IMR-90 (cell line): ENCODE measurements at regions not wholly inside any gene's neighbourhood (a gene's known extent, or its start where the extent isn't known, plus 50 kb on each side); places are given as distances from the start of the nearest gene placed in this dataset.

Source experiments
- ATAC-seq: fragments of 200-7000 bp; cut with Tn5 transposase; 2 replicates; pipeline ENCODE4 v1.9.1; 2020; ENCODE audit warnings: low read depth, mild to moderate bottlenecking, moderate library complexity
- BruUV-seq: library from RNA; stranded (reverse); fragments of 400-500 nt; replicated peaks from 2 replicates; lab custom pipeline; 2021; lab: Mats Ljungman, UMichigan
- CTCF ChIA-PET: fragments of 300-600 bp; formaldehyde crosslinking; extraction: SDS; loops from one replicate; lab custom pipeline; 2021; ENCODE audit warnings: antibody characterized with exemption; lab: Yijun Ruan, JAX
- POLR2A ChIA-PET: fragments of 300-600 bp; sonication (Branson Sonifier 250); formaldehyde crosslinking; loops from one replicate; lab custom pipeline; 2022; ENCODE audit warnings: antibody characterized with exemption; ENCODE audit not compliant: unreplicated experiment; lab: Charles Lee
- DNase-seq: peaks from one replicate; pipeline ENCODE4 v3.0.0; 2013
- H2AFZ ChIP-seq: replicated peaks from 2 replicates; pipeline ENCODE3; 2013; ENCODE audit warnings: low read length, mild to moderate bottlenecking; ENCODE audit not compliant: poor library complexity
- H2AK5ac ChIP-seq: 2 replicates; pipeline ENCODE4 v1.6.1; 2013; ENCODE audit warnings: low read depth, low read length, inconsistent platforms
- H2AK9ac ChIP-seq: replicated peaks from 2 replicates; pipeline ENCODE3; 2013; ENCODE audit warnings: mild to moderate bottlenecking, low read depth, low read length, moderate library complexity; ENCODE audit not compliant: poor library complexity
- H2BK120ac ChIP-seq: 2 replicates; pipeline ENCODE4 v1.6.1; 2013; ENCODE audit warnings: low read depth, low read length, inconsistent platforms
- H2BK15ac ChIP-seq: 3 replicates; pipeline ENCODE4 v1.6.1; 2013; ENCODE audit warnings: low read depth, low read length, inconsistent platforms
- H2BK20ac ChIP-seq: 2 replicates; pipeline ENCODE4 v1.6.1; 2013; ENCODE audit warnings: low read depth, mild to moderate bottlenecking, inconsistent platforms, low read length, moderate library complexity
- H2BK5ac ChIP-seq: 2 replicates; pipeline ENCODE4 v1.6.1; 2013; ENCODE audit warnings: mild to moderate bottlenecking, low read depth, low read length, inconsistent platforms; ENCODE audit not compliant: poor library complexity, severe bottlenecking
- H3K14ac ChIP-seq: replicated peaks from 2 replicates; pipeline ENCODE4 v1.6.1; 2013; ENCODE audit warnings: low read depth, low read length, inconsistent platforms
- H3K18ac ChIP-seq: 2 replicates; pipeline ENCODE4 v1.6.1; 2013; ENCODE audit warnings: low read depth, low read length, control low read depth
- H3K23ac ChIP-seq: 2 replicates; pipeline ENCODE4 v1.6.1; 2013; ENCODE audit warnings: low read depth, low read length, inconsistent platforms
- H3K27ac ChIP-seq: 2 replicates; pipeline ENCODE4 v1.5.1; 2013; ENCODE audit warnings: mild to moderate bottlenecking, control low read depth, low read length; ENCODE audit not compliant: insufficient read depth
- H3K27me3 ChIP-seq: 2 replicates; pipeline ENCODE4 v1.6.1; 2013; ENCODE audit warnings: low read length; ENCODE audit not compliant: control insufficient read depth, insufficient read depth
- H3K36me3 ChIP-seq: 2 replicates; pipeline ENCODE4 v1.6.1; 2013; ENCODE audit warnings: low read length, mixed read lengths; ENCODE audit not compliant: control insufficient read depth, insufficient read depth
- H3K4ac ChIP-seq: 2 replicates; pipeline ENCODE4 v1.6.1; 2013; ENCODE audit warnings: low read depth, low read length, inconsistent platforms
- H3K4me1 ChIP-seq: 2 replicates; pipeline ENCODE4 v1.6.1; 2013; ENCODE audit warnings: low read length, mixed read lengths; ENCODE audit not compliant: control insufficient read depth, insufficient read depth
- H3K4me2 ChIP-seq: 2 replicates; pipeline ENCODE4 v1.6.1; 2013; ENCODE audit warnings: low read depth, mild to moderate bottlenecking, control low read depth, low read length, moderate library complexity
- H3K4me3 ChIP-seq: 2 replicates; pipeline ENCODE4 v1.5.1; 2013; ENCODE audit warnings: low read depth, mild to moderate bottlenecking, control low read depth, low read length, moderate library complexity; ENCODE audit not compliant: insufficient read depth
- H3K56ac ChIP-seq: 2 replicates; pipeline ENCODE4 v1.6.1; 2013; ENCODE audit warnings: low read length, inconsistent platforms; ENCODE audit not compliant: insufficient read depth; ENCODE audit errors: extremely low read depth
- H3K79me1 ChIP-seq, 2 experiments: 2 replicates each; pipeline ENCODE4 v1.6.1; 2013; ENCODE audit warnings: low read length in 2 of 2, inconsistent platforms in 1 of 2, low read depth in 1 of 2
- H3K9ac ChIP-seq: 2 replicates; pipeline ENCODE4 v1.6.1; 2013; ENCODE audit warnings: low read depth, low read length, control low read depth
- H3K9me1 ChIP-seq: 2 replicates; pipeline ENCODE4 v1.6.1; 2013; ENCODE audit warnings: low read length, inconsistent platforms; ENCODE audit not compliant: insufficient read depth
- H3K9me3 ChIP-seq: 2 replicates; pipeline ENCODE4 v1.6.1; 2013; ENCODE audit warnings: low read length; ENCODE audit not compliant: control insufficient read depth, insufficient read depth
- H4K20me1 ChIP-seq: 2 replicates; pipeline ENCODE4 v1.6.1; 2013; ENCODE audit warnings: low read length, inconsistent platforms; ENCODE audit not compliant: insufficient read depth
- H4K5ac ChIP-seq: 2 replicates; pipeline ENCODE4 v1.6.1; 2013; ENCODE audit warnings: mild to moderate bottlenecking, low read depth, low read length, control low read depth
- H4K8ac ChIP-seq, 2 experiments: 2 replicates each; pipeline ENCODE4 v1.6.1; 2013; ENCODE audit warnings: low read depth in 2 of 2, low read length in 2 of 2, control low read depth in 1 of 2, inconsistent platforms in 1 of 2
- H4K91ac ChIP-seq: 2 replicates; pipeline ENCODE4 v1.6.1; 2013; ENCODE audit warnings: low read depth, low read length, inconsistent platforms; ENCODE audit not compliant: insufficient read depth
- BHLHE40 ChIP-seq: fragments of 150-350 bp; IDR thresholded peaks from 2 replicates; pipeline ENCODE4 v1.6.1; 2016; ENCODE audit warnings: mild to moderate bottlenecking, low read depth, low read length
- MAFK ChIP-seq: IDR thresholded peaks from 2 replicates; pipeline ENCODE4 v1.6.1; 2012; ENCODE audit warnings: low read depth, low read length, improper control_type of control experiment
- MAZ ChIP-seq: IDR thresholded peaks from 2 replicates; pipeline ENCODE4 v1.6.1; 2012; ENCODE audit warnings: low read depth, mild to moderate bottlenecking, low read length, improper control_type of control experiment, moderate library complexity, borderline replicate concordance
- MXI1 ChIP-seq: IDR thresholded peaks from 2 replicates; pipeline ENCODE4 v1.6.1; 2012; ENCODE audit warnings: low read depth, mild to moderate bottlenecking, low read length, moderate library complexity, borderline replicate concordance
- POLR2A ChIP-seq: IDR thresholded peaks from 2 replicates; pipeline ENCODE4 v1.6.1; 2012; ENCODE audit warnings: mild to moderate bottlenecking, low read depth, low read length
- RCOR1 ChIP-seq: IDR thresholded peaks from 2 replicates; pipeline ENCODE4 v1.6.1; 2012; ENCODE audit warnings: mild to moderate bottlenecking, low read length, improper control_type of control experiment; ENCODE audit not compliant: insufficient replicate concordance
- RFX5 ChIP-seq: IDR thresholded peaks from 2 replicates; pipeline ENCODE4 v1.8.0; 2012; ENCODE audit warnings: low read depth, mild to moderate bottlenecking, low read length, moderate library complexity
- SMC3 ChIP-seq: fragments of 150-350 bp; IDR thresholded peaks from 2 replicates; pipeline ENCODE4 v1.6.1; 2016; ENCODE audit warnings: low read depth, mild to moderate bottlenecking, antibody characterized with exemption, low read length, moderate library complexity
- WGBS, 2 experiments: methylation state at CpG; one replicate each; pipeline versions ENCODE4 v1.1.5 to v1.1.7; 2013; ENCODE audit warnings: missing lambda C conversion rate in 2 of 2; ENCODE audit not compliant: insufficient read length in 1 of 2; ENCODE audit errors: extremely low coverage in 2 of 2; 5-methylcytosine and 5-hydroxymethylcytosine counted together
- dilution Hi-C: fragments of 300-500 bp; cut with HindIII; formaldehyde crosslinking; loops from one replicate; pipeline ENCODE4 v1.14.3; 2018; ENCODE audit warnings: low sequenced_read_pairs; ENCODE audit not compliant: unreplicated experiment
- in situ Hi-C: fragments of 300-500 bp; cut with MboI; formaldehyde crosslinking; loops from 3 replicates; pipeline ENCODE4 v1.14.3; 2019; ENCODE audit warnings: low sequenced_read_pairs, inconsistent platforms, mixed read lengths
- intact Hi-C: fragments of 100-400 bp; cut with micrococcal nuclease; formaldehyde crosslinking; loops from 2 replicates; pipeline ENCODE4 v1.10.0; 2022
- TF ChIP-seq, protein P1 (sequence below): fragments of 150-350 bp; IDR thresholded peaks from 2 replicates; pipeline ENCODE4 v1.6.1; 2016; ENCODE audit warnings: low read depth, mild to moderate bottlenecking, low read length, moderate library complexity, borderline replicate concordance

DNA sequence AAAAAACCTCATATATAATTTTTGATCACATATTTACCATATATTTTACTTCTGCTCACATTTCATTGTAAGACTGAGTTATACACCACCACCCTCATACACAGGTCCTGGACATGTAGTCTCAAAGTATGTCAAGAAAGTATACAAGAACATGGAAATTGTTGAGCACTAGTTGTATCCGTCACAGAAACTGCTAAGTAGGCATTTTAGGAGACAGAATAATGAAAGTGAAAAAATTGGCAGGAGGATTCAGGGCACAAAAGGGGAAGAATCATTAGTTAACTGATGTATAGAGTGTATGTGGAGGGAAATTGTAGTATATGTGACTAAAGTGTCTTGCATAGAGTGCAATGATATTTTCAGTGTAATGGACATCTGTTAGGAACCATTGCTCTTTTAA lies 458.8 kb downstream of the TFAP2B start:
- no peak overlapping the region for H3K27ac ChIP-seq
- CTCF ChIA-PET = no interaction called here
- BruUV-seq = no TSS peak

More for the DNA sequence above, 458.8 kb downstream of the TFAP2B start:
- no peak overlapping the region for H2AFZ ChIP-seq
- no peak overlapping the region for H2BK20ac ChIP-seq
- dilution Hi-C loops = no loop called here
- H2BK120ac ChIP-seq = no peak overlapping the region
- H4K8ac ChIP-seq = no peak overlapping the region
- H3K9ac ChIP-seq = no peak overlapping the region
- no peaks in the 10 kb centered on the region for H4K20me1 ChIP-seq
- no peaks in the 10 kb centered on the region for H3K36me3 ChIP-seq
- H3K27me3 ChIP-seq = no peaks in the 10 kb centered on the region
- WGBS, 2 experiments = 67% methylated on average over 1 of the region's 1 CpG; no CpG with 5 or more reads in 1 of the 2 experiments
- H3K56ac ChIP-seq = no peak overlapping the region
- H3K9me1 ChIP-seq = no peaks in the 10 kb centered on the region
- H4K5ac ChIP-seq = no peak overlapping the region
- no peak overlapping the region for H3K4me3 ChIP-seq
- no peak overlapping the region for H3K23ac ChIP-seq
- DNase-seq = no peak
- H3K14ac ChIP-seq = no peak overlapping the region
- in situ Hi-C loops = no loop called here
- no peaks in the 10 kb centered on the region for H3K4me1 ChIP-seq
- no peak for ATAC-seq
- POLR2A ChIA-PET = no interaction called here
- H3K9me3 ChIP-seq = peaks cover 2% of the 10 kb centered on the region; the same call in 1 of the 2 replicates
- no peak overlapping the region for H3K4ac ChIP-seq
- no peak overlapping the region for H3K18ac ChIP-seq
- no peak overlapping the region for H3K4me2 ChIP-seq
- H3K79me1 ChIP-seq = no peaks in the 10 kb centered on the region
- intact Hi-C loops = no loop called here
- H4K91ac ChIP-seq = no peak overlapping the region
- TF ChIP-seq BHLHE40 (no peak), RCOR1 (no peak), RFX5 (no peak), MAFK (peak; percentile 79), POLR2A (no peak), MXI1 (no peak), MAZ (no peak), SMC3 (no peak)
- TF ChIP-seq, protein P1, sequence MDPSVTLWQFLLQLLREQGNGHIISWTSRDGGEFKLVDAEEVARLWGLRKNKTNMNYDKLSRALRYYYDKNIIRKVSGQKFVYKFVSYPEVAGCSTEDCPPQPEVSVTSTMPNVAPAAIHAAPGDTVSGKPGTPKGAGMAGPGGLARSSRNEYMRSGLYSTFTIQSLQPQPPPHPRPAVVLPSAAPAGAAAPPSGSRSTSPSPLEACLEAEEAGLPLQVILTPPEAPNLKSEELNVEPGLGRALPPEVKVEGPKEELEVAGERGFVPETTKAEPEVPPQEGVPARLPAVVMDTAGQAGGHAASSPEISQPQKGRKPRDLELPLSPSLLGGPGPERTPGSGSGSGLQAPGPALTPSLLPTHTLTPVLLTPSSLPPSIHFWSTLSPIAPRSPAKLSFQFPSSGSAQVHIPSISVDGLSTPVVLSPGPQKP = no peak
- no peak overlapping the region for H2BK15ac ChIP-seq
- no peak overlapping the region for H2BK5ac ChIP-seq
- H2AK5ac ChIP-seq = no peak overlapping the region
- no peak overlapping the region for H2AK9ac ChIP-seq
